ENCODE measurements at regions not wholly inside any gene's neighbourhood (a gene's known extent, or its start where the extent isn't known, plus 50 kb on each side); places are given as distances from the start of the nearest gene placed in this dataset.

DNA sequence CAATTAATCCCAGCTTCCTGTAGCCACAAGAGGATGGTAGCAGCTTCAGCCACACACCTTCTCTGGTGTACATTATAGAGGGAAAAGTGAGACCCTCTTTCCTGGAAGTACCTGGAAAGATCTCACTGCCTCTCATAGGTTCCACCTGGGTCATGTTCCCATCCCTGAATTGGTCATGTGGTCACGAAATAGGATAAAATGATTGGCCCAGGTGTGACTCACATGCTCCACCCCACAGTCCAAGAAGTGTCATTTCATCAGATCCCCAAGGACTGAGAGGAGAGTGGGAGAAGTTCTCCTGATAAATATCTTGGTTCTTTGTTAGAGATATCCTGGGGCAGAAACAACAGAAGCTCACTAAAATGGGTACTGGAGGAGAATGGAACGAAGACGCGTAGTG, 142.4 kb downstream of the QRSL1 start:
- Histone ChIP-seq H4K20me1 (ENCODE audit: insufficient read depth) (no peaks in the 10 kb centered on the region), H3K27ac (ENCODE audit: low read depth, low read length) (no peak overlapping the region), H3K4me2 (ENCODE audit: low read length) (no peak overlapping the region), H3K79me2 (ENCODE audit: insufficient read depth, low read length) (no peaks in the 10 kb centered on the region), H3K9me3 (ENCODE audit: control insufficient read depth in 1 of 2, insufficient read depth in 1 of 2, low read depth in 1 of 2, low read length in 2 of 2) (peaks cover 0 to 3% of the 10 kb centered on the region in 2 experiments; a peak in 1 of 4 replicates), H3K36me3 (ENCODE audit: control insufficient read depth in 1 of 2, insufficient read depth in 2 of 2, low read length in 2 of 2) (no peaks in the 10 kb centered on the region), H3K9ac (ENCODE audit: low read length) (no peak overlapping the region), H3K4me1 (ENCODE audit: control insufficient read depth in 1 of 2, insufficient read depth in 2 of 2, low read length in 2 of 2) (no peaks in the 10 kb centered on the region), H3K9me2 (ENCODE audit: insufficient read depth) (no peaks in the 10 kb centered on the region), H2AFZ (ENCODE audit: low read depth, low read length, poor library complexity, severe bottlenecking) (no peak overlapping the region), H3K4me3 (replicated peaks in 1 of 2; ENCODE audit: low read depth in 1 of 2, low read length in 2 of 2) (no peak overlapping the region), H3K27me3 (ENCODE audit: insufficient read depth, low read length) (no peaks in the 10 kb centered on the region)
- ChIA-PET RAD21 (ENCODE audit: low non-redundant PET in 1 of 2, low total read pairs in 2 of 2, uncharacterized antibody in 2 of 2, unreplicated experiment in 2 of 2) (no interaction called here), CTCF (no interaction called here), POLR2A (no interaction called here)
- ATAC-seq (no peak), DNase-seq (ENCODE audit: low read depth, low spot score) (no peak)
- intact Hi-C loops (cut with micrococcal nuclease) = no loop called here
- no TSS peak for BruUV-seq (replicated peaks)
- TF ChIP-seq CTCF (IDR thresholded peaks at IDR 0.05 in 2 of 3, conservative IDR thresholded peaks at IDR 0.05 in 1 of 3; ENCODE audit: borderline replicate concordance in 1 of 3, insufficient read depth in 1 of 3, low read depth in 2 of 3, low read length in 2 of 3) = no peak
- no peak for TF ChIP-seq MAX (IDR thresholded peaks at IDR 0.05)
- TF ChIP-seq ATF3 (IDR thresholded peaks at IDR 0.05) = no peak
- TF ChIP-seq ELF1 (IDR thresholded peaks at IDR 0.05; ENCODE audit: borderline replicate concordance, low read depth) = no peak
- TF ChIP-seq POLR2A (IDR thresholded peaks at IDR 0.05; ENCODE audit: borderline replicate concordance, extremely low read depth, insufficient read depth, insufficient read length) = no peak
- TF ChIP-seq FOSL1 (IDR thresholded peaks at IDR 0.05; ENCODE audit: low read depth) = no peak
- no peak for TF ChIP-seq EGR1 (IDR thresholded peaks at IDR 0.05; ENCODE audit: low read depth)
- TF ChIP-seq EZH2 (IDR thresholded peaks at IDR 0.05) = no peak
- TF ChIP-seq, protein P1, sequence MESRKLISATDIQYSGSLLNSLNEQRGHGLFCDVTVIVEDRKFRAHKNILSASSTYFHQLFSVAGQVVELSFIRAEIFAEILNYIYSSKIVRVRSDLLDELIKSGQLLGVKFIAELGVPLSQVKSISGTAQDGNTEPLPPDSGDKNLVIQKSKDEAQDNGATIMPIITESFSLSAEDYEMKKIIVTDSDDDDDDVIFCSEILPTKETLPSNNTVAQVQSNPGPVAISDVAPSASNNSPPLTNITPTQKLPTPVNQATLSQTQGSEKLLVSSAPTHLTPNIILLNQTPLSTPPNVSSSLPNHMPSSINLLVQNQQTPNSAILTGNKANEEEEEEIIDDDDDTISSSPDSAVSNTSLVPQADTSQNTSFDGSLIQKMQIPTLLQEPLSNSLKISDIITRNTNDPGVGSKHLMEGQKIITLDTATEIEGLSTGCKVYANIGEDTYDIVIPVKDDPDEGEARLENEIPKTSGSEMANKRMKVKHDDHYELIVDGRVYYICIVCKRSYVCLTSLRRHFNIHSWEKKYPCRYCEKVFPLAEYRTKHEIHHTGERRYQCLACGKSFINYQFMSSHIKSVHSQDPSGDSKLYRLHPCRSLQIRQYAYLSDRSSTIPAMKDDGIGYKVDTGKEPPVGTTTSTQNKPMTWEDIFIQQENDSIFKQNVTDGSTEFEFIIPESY (IDR thresholded peaks at IDR 0.05; ENCODE audit: extremely low read depth, insufficient replicate concordance, low read length) = no peak
- TF ChIP-seq RAD21 (IDR thresholded peaks at IDR 0.05; ENCODE audit: low read depth) = no peak
